Loucy (cell line): ENCODE measurements at regions not wholly inside any gene's neighbourhood (a gene's known extent, or its start where the extent isn't known, plus 50 kb on each side); places are given as distances from the start of the nearest gene placed in this dataset.

ENCODE experiments used
- CTCF ChIP-seq: fragments of 200-600 bp; sonication (generic); conservative IDR thresholded peaks from 2 replicates; pipeline ENCODE4 v1.5.1; 2014; ENCODE audit warnings: mild to moderate bottlenecking, antibody characterized with exemption, low read length
- EZH2phosphoT487 ChIP-seq: fragments of 200-600 bp; IDR thresholded peaks from 2 replicates; pipeline ENCODE4 v1.6.1; 2018; ENCODE audit warnings: antibody characterized with exemption, mild to moderate bottlenecking, moderate library complexity, borderline replicate concordance

GRCh38 chr20:56808117-56808725, 179.1 kb downstream of the TFAP2C start:
- no peak for TF ChIP-seq EZH2phosphoT487
- no peak for TF ChIP-seq CTCF
